AG08395 (cell line): ENCODE measurements at regions not wholly inside any gene's neighbourhood (a gene's known extent, or its start where the extent isn't known, plus 50 kb on each side); places are given as distances from the start of the nearest gene placed in this dataset.
A peak's percentile ranks its signal among the peaks of the same experiment; 100 is the strongest.

Source experiments
- DNase-seq: peaks from one replicate; pipeline ENCODE4 v3.0.0; 2012; ENCODE audit warnings: mixed read lengths, low spot score

GRCh38 chr10:4581929-4582328, 244.1 kb upstream of the AKR1E2 start:
- DNase-seq = no peak

GRCh38 chr10:4579844-4580243, 246.2 kb upstream of the AKR1E2 start:
- DNase-seq = no peak

- no peak for DNase-seq
Observed at GRCh38 chr10:4576206-4576605, 249.8 kb upstream of the AKR1E2 start.

GRCh38 chr10:4569151-4569550, 256.9 kb upstream of the AKR1E2 start:
- no peak for DNase-seq

- DNase-seq = no peak
Observed at GRCh38 chr10:4568731-4569130, 257.3 kb upstream of the AKR1E2 start.

- DNase-seq = no peak
Observed at GRCh38 chr10:4568086-4568485, 257.9 kb upstream of the AKR1E2 start.

GRCh38 chr10:4567637-4568036, 258.4 kb upstream of the AKR1E2 start:
- DNase-seq = no peak

GRCh38 chr10:4566011-4566410, 260.0 kb upstream of the AKR1E2 start:
- no peak for DNase-seq

- no peak for DNase-seq
Observed at GRCh38 chr10:4561296-4561695, 264.7 kb upstream of the AKR1E2 start.

GRCh38 chr10:4557469-4557868, 268.5 kb upstream of the AKR1E2 start:
- no peak for DNase-seq

- no peak for DNase-seq
Observed at GRCh38 chr10:4556527-4556926, 269.5 kb upstream of the AKR1E2 start.

- DNase-seq = no peak
Observed at GRCh38 chr10:4555920-4556319, 270.1 kb upstream of the AKR1E2 start.

- DNase-seq = no peak
Observed at GRCh38 chr10:4549139-4549653, 276.8 kb upstream of the AKR1E2 start.

GRCh38 chr10:4546931-4547330, 279.1 kb upstream of the AKR1E2 start:
- DNase-seq = no peak

- peak; percentile 16 for DNase-seq
Observed at GRCh38 chr10:4546500-4546899, 279.5 kb upstream of the AKR1E2 start.

GRCh38 chr10:4545062-4545461, 280.9 kb upstream of the AKR1E2 start:
- peak; percentile 16 for DNase-seq

GRCh38 chr10:4543938-4544533, 282.0 kb upstream of the AKR1E2 start:
- DNase-seq = peak; percentile 17

- peak; percentile 85 for DNase-seq
Observed at GRCh38 chr10:4541292-4541691, 284.7 kb upstream of the AKR1E2 start.

GRCh38 chr10:4538016-4538415, 288.0 kb upstream of the AKR1E2 start:
- no peak for DNase-seq

- no peak for DNase-seq
Observed at GRCh38 chr10:4535521-4535920, 290.5 kb upstream of the AKR1E2 start.

GRCh38 chr10:4533621-4534020, 292.4 kb upstream of the AKR1E2 start:
- DNase-seq = no peak

GRCh38 chr10:4532976-4533375, 293.0 kb upstream of the AKR1E2 start:
- DNase-seq = no peak

- DNase-seq = peak; percentile 67
Observed at GRCh38 chr10:4532467-4532866, 293.5 kb upstream of the AKR1E2 start.

GRCh38 chr10:4532011-4532410, 294.0 kb upstream of the AKR1E2 start:
- DNase-seq = no peak
